CD14-positive monocyte (primary cell): ENCODE measurements at regions not wholly inside any gene's neighbourhood (a gene's known extent, or its start where the extent isn't known, plus 50 kb on each side); places are given as distances from the start of the nearest gene placed in this dataset.

Source experiments
- DNase-seq, 3 donors: peaks; one replicate each; pipeline ENCODE4 v3.0.0-alpha.2; 2011 to 2022
- H2AFZ ChIP-seq: 2 replicates; pipeline ENCODE4 v1.6.0; 2012; ENCODE audit warnings: mild to moderate bottlenecking, low read depth, low read length, inconsistent platforms; ENCODE audit not compliant: insufficient read depth, poor library complexity, severe bottlenecking
- H3K27ac ChIP-seq, 2 donors: 1 replicate in 1 of 2; 2 replicates in 1 of 2; pipeline ENCODE4 v1.5.1; 2012 to 2013; ENCODE audit warnings: low read length in 2 of 2, control low read depth in 1 of 2, inconsistent platforms in 1 of 2, low read depth in 1 of 2, mild to moderate bottlenecking in 1 of 2
- H3K27me3 ChIP-seq, 2 donors: one replicate each; pipeline versions ENCODE4 v1.6.0 to v1.6.1; 2011 to 2013; ENCODE audit warnings: low read length in 2 of 2; ENCODE audit not compliant: control insufficient read depth in 2 of 2, insufficient read depth in 2 of 2
- H3K36me3 ChIP-seq, 2 donors: replicated peaks in 1 of 2; 1 replicate in 1 of 2; 2 replicates in 1 of 2; pipeline versions ENCODE4 v1.5.1 to v1.6.1; 2012 to 2013; ENCODE audit warnings: low read length in 2 of 2, control low read depth in 1 of 2, inconsistent platforms in 1 of 2, mild to moderate bottlenecking in 1 of 2; ENCODE audit not compliant: insufficient read depth in 2 of 2, control insufficient read depth in 1 of 2
- H3K4me1 ChIP-seq, 2 donors: 1 replicate in 1 of 2; 2 replicates in 1 of 2; pipeline versions ENCODE4 v1.5.1 to v1.6.1; 2012 to 2013; ENCODE audit warnings: low read length in 2 of 2, control low read depth in 1 of 2, inconsistent platforms in 1 of 2, mild to moderate bottlenecking in 1 of 2, moderate library complexity in 1 of 2; ENCODE audit not compliant: insufficient read depth in 2 of 2, control insufficient read depth in 1 of 2
- H3K4me2 ChIP-seq: replicated peaks from 2 replicates; pipeline ENCODE3; 2012; ENCODE audit warnings: low read length, moderate library complexity, mild to moderate bottlenecking; ENCODE audit not compliant: poor library complexity, severe bottlenecking; ENCODE audit errors: extremely low read depth
- H3K4me3 ChIP-seq, 3 experiments: fragments of 200-600 bp in 1 of 3; sonication (generic) in 1 of 3; replicated peaks in 1 of 3; 1 replicate in 2 of 3; 2 replicates in 1 of 3; pipeline ENCODE4 v1.5.1; 2011 to 2013; ENCODE audit warnings: low read length in 3 of 3, mild to moderate bottlenecking in 3 of 3, control low read depth in 2 of 3, low read depth in 2 of 3, inconsistent platforms in 1 of 3, moderate library complexity in 1 of 3
- H3K79me2 ChIP-seq: 2 replicates; pipeline ENCODE4 v1.6.0; 2012; ENCODE audit warnings: mild to moderate bottlenecking, control low read depth, inconsistent platforms, low read length, moderate library complexity; ENCODE audit not compliant: insufficient read depth
- H3K9ac ChIP-seq: 2 replicates; pipeline ENCODE4 v1.6.0; 2017; ENCODE audit warnings: low read length, mild to moderate bottlenecking; ENCODE audit not compliant: insufficient read depth, poor library complexity, severe bottlenecking
- H3K9me3 ChIP-seq, 2 donors: replicated peaks in 1 of 2; 1 replicate in 1 of 2; 2 replicates in 1 of 2; pipeline versions ENCODE4 v1.5.1 to v1.6.1; 2012 to 2013; ENCODE audit warnings: low read length in 2 of 2, control low read depth in 1 of 2; ENCODE audit not compliant: control insufficient read depth in 1 of 2, insufficient read depth in 1 of 2
- H4K20me1 ChIP-seq: 2 replicates; pipeline ENCODE4 v1.6.0; 2012; ENCODE audit warnings: mild to moderate bottlenecking, low read length, control low read depth, moderate library complexity; ENCODE audit not compliant: insufficient read depth
- H3K27ac Mint-ChIP-seq, 7 donors: one replicate each; pipeline ENCODE4 v1.8.0; 2020; ENCODE audit warnings: mild to moderate bottlenecking in 7 of 7, mixed read lengths in 7 of 7, moderate library complexity in 6 of 7, inconsistent platforms in 2 of 7
- H3K27me3 Mint-ChIP-seq, 3 donors: one replicate each; pipeline ENCODE4 v1.8.0; 2021 to 2022; ENCODE audit warnings: low read depth in 3 of 3, mild to moderate bottlenecking in 3 of 3, mixed read lengths in 3 of 3, moderate library complexity in 3 of 3, inconsistent platforms in 1 of 3
- H3K36me3 Mint-ChIP-seq, 2 donors: one replicate each; pipeline ENCODE4 v1.8.0; 2020; ENCODE audit warnings: mixed read lengths in 2 of 2, inconsistent platforms in 1 of 2, mild to moderate bottlenecking in 1 of 2
- H3K4me1 Mint-ChIP-seq: one replicate; pipeline ENCODE4 v1.8.0; 2020; ENCODE audit warnings: mild to moderate bottlenecking, mixed read lengths
- H3K4me3 Mint-ChIP-seq, 2 donors: one replicate each; pipeline ENCODE4 v1.8.0; 2020; ENCODE audit warnings: mild to moderate bottlenecking in 2 of 2, mixed read lengths in 2 of 2, moderate library complexity in 1 of 2
- H3K9me3 Mint-ChIP-seq, 7 donors: one replicate each; pipeline ENCODE4 v1.8.0; 2020 to 2022; ENCODE audit warnings: mixed read lengths in 7 of 7, mild to moderate bottlenecking in 6 of 7, moderate library complexity in 6 of 7, inconsistent platforms in 2 of 7
- CTCF ChIP-seq: fragments of 200-600 bp; IDR thresholded peaks from one replicate; pipeline ENCODE4 v1.8.0; 2022; ENCODE audit warnings: antibody characterized with exemption, mild to moderate bottlenecking
- WGBS: methylation state at CpG from one replicate; pipeline ENCODE4 v1.1.5; 2013; ENCODE audit warnings: missing lambda C conversion rate; ENCODE audit not compliant: insufficient coverage; 5-methylcytosine and 5-hydroxymethylcytosine counted together
- intact Hi-C, 2 donors: fragments of 100-400 bp; cut with micrococcal nuclease; formaldehyde crosslinking; loops; one replicate each; pipeline versions ENCODE4 v1.15.0 to v1.15.1; 2023

GRCh38 chr7:32161708-32162107 is 91.5 kb upstream of the PDE1C start:
- Mint-ChIP-seq H3K4me3 (no peak overlapping the region), H3K36me3 (no peaks in the 10 kb centered on the region), H3K27ac (no peak overlapping the region), H3K9me3 (peaks cover 0 to 20% (median 2%) of the 10 kb centered on the region in 7 donors), H3K27me3 (peaks cover 0 to 4% (median 0%) of the 10 kb centered on the region in 3 donors), H3K4me1 (no peaks in the 10 kb centered on the region)
- Histone ChIP-seq H3K36me3 (no peaks in the 10 kb centered on the region), H3K9me3 (no peaks in the 10 kb centered on the region), H3K9ac (no peak overlapping the region), H4K20me1 (no peaks in the 10 kb centered on the region), H3K4me3 (no peak overlapping the region), H3K27me3 (no peaks in the 10 kb centered on the region), H3K27ac (no peak overlapping the region), H3K4me1 (no peaks in the 10 kb centered on the region), H3K79me2 (no peaks in the 10 kb centered on the region), H2AFZ (no peak overlapping the region), H3K4me2 (no peak overlapping the region)
- DNase-seq, result no peak
- intact Hi-C loops, result no loop called here
- 100% methylated on average over 1 of the region's 2 CpGs for WGBS
- no peak for TF ChIP-seq CTCF

- intact Hi-C loops, result no loop called here
- Mint-ChIP-seq H3K27ac (no peak overlapping the region), H3K9me3 (peaks cover 0 to 17% (median 2%) of the 10 kb centered on the region in 7 donors), H3K36me3 (no peaks in the 10 kb centered on the region), H3K4me1 (no peaks in the 10 kb centered on the region), H3K4me3 (no peak overlapping the region), H3K27me3 (peaks cover 0 to 4% (median 0%) of the 10 kb centered on the region in 3 donors)
- Histone ChIP-seq H2AFZ (no peak overlapping the region), H3K9me3 (no peaks in the 10 kb centered on the region), H3K27ac (no peak overlapping the region), H3K4me3 (no peak overlapping the region), H3K79me2 (no peaks in the 10 kb centered on the region), H3K27me3 (no peaks in the 10 kb centered on the region), H3K9ac (no peak overlapping the region), H3K4me1 (no peaks in the 10 kb centered on the region), H4K20me1 (no peaks in the 10 kb centered on the region), H3K36me3 (no peaks in the 10 kb centered on the region), H3K4me2 (no peak overlapping the region)
- TF ChIP-seq CTCF, result no peak
- no peak for DNase-seq
- WGBS, result 94% methylated on average over 2 of the region's 4 CpGs
Observed at GRCh38 chr7:32158751-32159745, 88.8 kb upstream of the PDE1C start.
